ENCODE measurements at regions not wholly inside any gene's neighbourhood (a gene's known extent, or its start where the extent isn't known, plus 50 kb on each side); places are given as distances from the start of the nearest gene placed in this dataset.

DNA sequence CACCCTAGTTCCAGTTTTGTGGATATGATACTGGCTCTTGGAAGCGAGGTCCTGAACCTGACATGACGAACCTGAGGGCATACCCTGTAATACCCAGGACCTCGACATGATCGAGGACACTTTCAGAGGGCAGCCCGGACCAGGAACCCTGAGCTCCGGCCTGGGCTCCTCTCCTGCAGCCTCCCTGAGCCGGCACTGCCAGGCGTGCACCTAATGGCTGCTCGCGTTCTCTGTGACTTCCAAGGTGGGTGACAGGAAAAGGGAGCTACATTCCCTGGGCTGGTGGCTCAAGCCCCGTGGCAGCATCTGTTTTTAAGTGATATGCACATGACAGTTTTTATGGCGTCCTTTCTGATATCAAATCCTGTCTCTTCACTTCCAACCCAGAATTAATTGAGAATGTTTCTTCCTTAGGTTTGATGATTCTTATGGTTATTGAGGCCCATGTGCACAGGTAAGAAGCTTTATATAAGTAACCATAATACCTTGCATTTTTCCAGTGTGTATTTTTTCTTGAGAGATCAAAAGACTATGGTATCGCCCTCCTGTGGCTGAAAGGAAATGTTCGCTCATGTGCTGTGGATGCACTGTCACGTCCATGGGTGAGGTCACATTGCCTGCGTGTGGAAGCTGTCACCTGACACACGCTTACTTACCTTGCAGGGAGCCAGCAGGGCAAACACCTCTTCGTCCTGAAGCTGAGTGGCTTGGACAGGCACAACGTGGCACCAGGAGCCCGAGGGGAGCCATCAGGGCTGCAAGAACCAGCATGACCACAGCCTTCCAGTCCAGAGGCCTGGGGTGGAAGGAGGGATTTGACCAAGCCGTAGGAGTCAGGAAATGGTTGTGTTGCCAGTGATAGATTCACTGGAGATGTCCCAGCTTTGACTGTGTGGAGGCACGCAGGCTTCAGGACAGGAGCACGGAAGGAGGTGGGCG lies 367.4 kb upstream of the MYT1L start:
- Mint-ChIP-seq H3K4me1 (no peaks in the 10 kb centered on the region), H3K9me3 (no peaks in the 10 kb centered on the region), H3K27ac (ENCODE audit: low read depth) (no peak overlapping the region), H3K36me3 (ENCODE audit: insufficient read depth) (peaks cover 1% of the 10 kb centered on the region), H3K4me3 (no peak overlapping the region), H3K27me3 (peaks cover 33% of the 10 kb centered on the region)
- ATAC-seq (replicated peaks; ENCODE audit: extremely low read depth, poor library complexity, severe bottlenecking) (no peak), DNase-seq (ENCODE audit: low spot score in 2 of 2) (no peak)

GRCh38 chr2:2696733-2697455 lies 365.8 kb upstream of the MYT1L start:
- Mint-ChIP-seq H3K4me1 (no peaks in the 10 kb centered on the region), H3K36me3 (ENCODE audit: insufficient read depth) (no peaks in the 10 kb centered on the region), H3K27ac (ENCODE audit: low read depth) (no peak overlapping the region), H3K27me3 (peaks cover 33% of the 10 kb centered on the region), H3K9me3 (no peaks in the 10 kb centered on the region), H3K4me3 (no peak overlapping the region)
- no peak for DNase-seq (ENCODE audit: low spot score in 2 of 2)
- no peak for ATAC-seq (replicated peaks; ENCODE audit: extremely low read depth, poor library complexity, severe bottlenecking)

DNA sequence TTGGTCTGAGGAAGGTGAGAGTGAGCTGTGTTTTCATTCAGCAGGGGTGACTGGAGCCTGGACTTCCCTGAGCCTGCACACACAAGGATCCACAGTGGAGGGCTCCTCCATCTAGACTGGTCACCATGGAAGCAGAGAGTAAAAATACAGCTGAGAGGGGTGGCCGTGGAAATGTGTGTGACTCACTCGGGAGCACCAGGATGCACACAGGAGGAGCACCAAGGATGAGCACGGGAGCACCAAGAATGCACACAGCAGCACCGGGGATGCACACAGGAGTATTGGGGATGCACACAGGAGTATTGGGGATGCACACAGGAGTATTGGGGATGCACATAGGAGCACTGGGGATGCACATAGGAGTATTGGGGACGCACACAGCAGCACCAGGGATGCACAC lies 365.2 kb upstream of the MYT1L start:
- Mint-ChIP-seq H3K27me3 (peaks cover 33% of the 10 kb centered on the region), H3K4me3 (no peak overlapping the region)
- ATAC-seq (replicated peaks; ENCODE audit: extremely low read depth, poor library complexity, severe bottlenecking): no peak

DNA sequence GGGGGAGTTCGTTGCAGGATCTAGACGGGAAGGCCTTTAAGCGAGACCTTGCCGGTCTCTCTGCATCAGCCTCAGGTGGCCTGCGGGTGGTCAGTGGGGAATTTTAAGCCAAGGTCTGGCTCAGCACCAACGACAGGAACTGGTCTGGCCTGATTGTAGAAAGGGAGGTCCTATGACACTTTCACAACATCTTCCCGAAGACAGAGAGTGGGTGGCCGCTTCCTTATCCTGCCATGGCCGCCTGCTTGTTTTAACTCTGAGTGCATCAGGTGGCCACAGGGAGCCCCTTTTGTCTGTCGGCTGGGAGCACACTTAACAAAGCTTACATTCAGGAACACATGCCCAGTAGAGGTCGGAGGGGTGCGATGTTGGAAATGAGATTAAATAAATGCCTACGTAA lies 363.7 kb upstream of the MYT1L start:
- Mint-ChIP-seq H3K9me3 (peaks cover 13% of the 10 kb centered on the region), H3K4me1 (no peaks in the 10 kb centered on the region), H3K4me3 (no peak overlapping the region), H3K36me3 (ENCODE audit: insufficient read depth) (no peaks in the 10 kb centered on the region), H3K27ac (ENCODE audit: low read depth) (no peak overlapping the region), H3K27me3 (peaks cover 33% of the 10 kb centered on the region)
- DNase-seq (ENCODE audit: low spot score in 2 of 2): no peak
- ATAC-seq (replicated peaks; ENCODE audit: extremely low read depth, poor library complexity, severe bottlenecking): no peak

More for the DNA sequence above, 365.2 kb upstream of the MYT1L start:
- DNase-seq (ENCODE audit: low spot score in 2 of 2): no peak
- Mint-ChIP-seq H3K4me1 (no peaks in the 10 kb centered on the region), H3K36me3 (ENCODE audit: insufficient read depth) (no peaks in the 10 kb centered on the region), H3K9me3 (peaks cover under 1% of the 10 kb centered on the region), H3K27ac (ENCODE audit: low read depth) (no peak overlapping the region)

GRCh38 chr2:2692599-2693389 lies 361.7 kb upstream of the MYT1L start:
- DNase-seq (ENCODE audit: low spot score in 2 of 2) (no peak), ATAC-seq (replicated peaks; ENCODE audit: extremely low read depth, poor library complexity, severe bottlenecking) (no peak)
- Mint-ChIP-seq H3K36me3 (ENCODE audit: insufficient read depth) (no peaks in the 10 kb centered on the region), H3K27me3 (peaks cover 33% of the 10 kb centered on the region), H3K4me1 (no peaks in the 10 kb centered on the region), H3K4me3 (no peak overlapping the region), H3K27ac (ENCODE audit: low read depth) (no peak overlapping the region), H3K9me3 (peaks cover 13% of the 10 kb centered on the region)

DNA sequence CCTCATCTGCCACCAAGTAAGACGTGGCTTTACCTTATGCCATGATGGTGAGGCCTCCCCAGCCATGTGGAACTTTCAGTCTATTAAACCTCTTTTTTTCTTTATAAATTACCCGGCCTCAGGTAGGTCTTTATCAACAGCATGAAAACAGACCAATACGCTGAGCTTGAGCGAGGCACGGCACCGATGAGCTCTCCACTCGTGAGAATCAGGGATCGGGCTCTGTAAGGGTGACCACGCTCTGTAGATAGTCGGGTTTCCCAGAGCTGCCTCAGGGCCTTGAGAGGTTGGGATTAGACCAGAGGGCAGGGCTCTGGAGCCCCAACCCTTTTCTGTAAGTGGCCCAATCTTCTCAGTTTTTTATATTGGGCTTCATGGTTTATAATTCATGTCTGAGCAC lies 360.3 kb upstream of the MYT1L start:
- Mint-ChIP-seq H3K4me3 (no peak overlapping the region), H3K27me3 (peaks cover 35% of the 10 kb centered on the region), H3K27ac (ENCODE audit: low read depth) (no peak overlapping the region), H3K4me1 (peaks cover 1% of the 10 kb centered on the region), H3K9me3 (peaks cover 13% of the 10 kb centered on the region), H3K36me3 (ENCODE audit: insufficient read depth) (no peaks in the 10 kb centered on the region)
- ATAC-seq (replicated peaks; ENCODE audit: extremely low read depth, poor library complexity, severe bottlenecking): no peak
- DNase-seq (ENCODE audit: low spot score in 2 of 2): no peak

DNA sequence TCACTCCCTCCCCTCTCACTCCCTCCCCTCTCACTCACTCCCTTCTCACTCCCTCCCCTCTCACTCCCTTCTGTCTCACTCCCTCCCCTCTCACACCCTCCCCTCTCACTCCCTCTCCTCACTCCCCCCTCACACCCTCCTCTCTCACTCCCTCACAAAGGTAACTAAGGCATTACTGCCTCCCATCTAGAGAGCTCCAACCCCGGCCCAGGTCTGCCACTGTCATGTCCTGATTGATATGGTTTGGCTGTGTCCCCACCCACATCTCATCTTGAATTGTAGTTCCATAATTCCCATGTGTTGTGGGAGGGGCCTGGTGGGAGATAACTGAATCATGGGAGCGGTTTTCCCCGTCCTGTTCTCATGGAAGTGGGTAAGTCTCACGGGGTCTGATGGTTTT lies 359.9 kb upstream of the MYT1L start:
- Mint-ChIP-seq H3K36me3 (ENCODE audit: insufficient read depth) (no peaks in the 10 kb centered on the region), H3K27me3 (peaks cover 35% of the 10 kb centered on the region), H3K27ac (ENCODE audit: low read depth) (no peak overlapping the region), H3K4me3 (no peak overlapping the region), H3K4me1 (peaks cover 4% of the 10 kb centered on the region), H3K9me3 (peaks cover 13% of the 10 kb centered on the region)
- DNase-seq (ENCODE audit: low spot score in 2 of 2) (no peak), ATAC-seq (replicated peaks; ENCODE audit: extremely low read depth, poor library complexity, severe bottlenecking) (no peak)

DNA sequence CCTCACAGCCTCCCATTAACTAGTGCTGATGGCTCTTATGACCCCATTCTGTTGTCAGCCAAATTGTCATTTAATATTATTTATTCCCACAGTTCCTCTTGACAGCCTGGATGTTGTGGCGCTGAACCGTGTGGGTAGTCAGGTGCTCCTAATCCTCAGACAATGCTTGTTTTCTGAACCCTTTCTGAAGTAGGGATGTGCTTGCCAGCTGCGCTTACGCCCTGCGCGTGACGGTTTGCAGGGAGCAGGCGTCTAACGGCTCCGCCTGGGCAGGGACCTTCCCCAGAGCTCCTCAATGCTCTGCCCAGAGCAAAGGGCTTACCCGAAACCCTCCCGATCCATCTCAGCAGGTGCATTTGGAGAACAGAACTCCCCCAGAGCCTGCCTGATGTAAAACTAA lies 358.2 kb upstream of the MYT1L start:
- ATAC-seq (replicated peaks; ENCODE audit: extremely low read depth, poor library complexity, severe bottlenecking): no peak
- Mint-ChIP-seq H3K9me3 (peaks cover 13% of the 10 kb centered on the region), H3K27ac (ENCODE audit: low read depth) (no peak overlapping the region), H3K36me3 (ENCODE audit: insufficient read depth) (no peaks in the 10 kb centered on the region), H3K27me3 (peaks cover 25% of the 10 kb centered on the region), H3K4me1 (peaks cover 4% of the 10 kb centered on the region), H3K4me3 (no peak overlapping the region)
- no peak for DNase-seq (ENCODE audit: low spot score in 2 of 2)

DNA sequence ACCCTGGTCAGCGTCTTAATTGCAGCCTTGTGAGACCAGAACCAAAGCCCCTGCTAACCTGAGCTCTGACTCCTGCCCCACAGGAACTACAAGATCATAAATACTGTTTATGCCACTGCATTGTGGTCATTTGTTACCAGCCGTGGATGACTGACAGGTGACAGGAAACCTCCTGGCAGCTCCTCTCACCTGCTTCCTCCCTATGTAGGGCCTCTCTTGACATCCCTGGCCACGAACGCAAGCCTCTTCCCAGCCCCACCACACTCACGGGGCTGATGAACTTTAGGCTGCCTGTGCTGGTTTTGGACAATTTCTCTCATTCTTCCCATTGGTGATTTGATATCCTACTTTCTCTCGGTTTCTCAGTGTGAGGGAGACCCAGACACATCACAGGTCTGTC lies 357.2 kb upstream of the MYT1L start:
- H3K4me1 Mint-ChIP-seq: peaks cover 4% of the 10 kb centered on the region
- ATAC-seq (replicated peaks; ENCODE audit: extremely low read depth, poor library complexity, severe bottlenecking) (no peak), DNase-seq (ENCODE audit: low spot score in 2 of 2) (no peak)
- H3K4me3 Mint-ChIP-seq: no peak overlapping the region
- H3K27ac Mint-ChIP-seq (ENCODE audit: low read depth): no peak overlapping the region
- H3K27me3 Mint-ChIP-seq: peaks cover 27% of the 10 kb centered on the region
- no peaks in the 10 kb centered on the region for H3K36me3 Mint-ChIP-seq (ENCODE audit: insufficient read depth)
- H3K9me3 Mint-ChIP-seq: peaks cover 13% of the 10 kb centered on the region

DNA sequence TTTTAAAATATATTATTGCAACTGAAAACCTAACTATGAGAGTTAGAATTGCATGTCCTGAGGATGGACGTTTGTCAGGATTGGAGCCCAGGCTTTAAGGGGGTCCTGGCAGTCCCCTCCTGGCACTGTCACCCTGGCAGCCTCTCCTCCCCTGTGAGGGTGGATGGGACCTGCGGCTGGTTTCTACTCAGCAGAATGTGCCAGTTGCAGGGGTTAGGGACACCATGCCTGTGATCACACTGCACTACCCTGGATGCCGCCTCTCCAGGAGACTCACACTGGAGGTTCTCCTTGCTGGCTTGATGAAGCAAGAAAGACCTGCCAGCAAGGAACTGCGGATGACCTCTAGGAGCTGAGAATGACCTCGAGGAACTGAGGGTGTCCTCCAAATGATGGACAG lies 356.7 kb upstream of the MYT1L start:
- no peak overlapping the region for H3K27ac Mint-ChIP-seq (ENCODE audit: low read depth)
- H3K36me3 Mint-ChIP-seq (ENCODE audit: insufficient read depth): no peaks in the 10 kb centered on the region
- no peak for DNase-seq (ENCODE audit: low spot score in 2 of 2)
- peaks cover 13% of the 10 kb centered on the region for H3K9me3 Mint-ChIP-seq
- peaks cover 32% of the 10 kb centered on the region for H3K27me3 Mint-ChIP-seq
- H3K4me1 Mint-ChIP-seq: peaks cover 4% of the 10 kb centered on the region
- H3K4me3 Mint-ChIP-seq: no peak overlapping the region
- no peak for ATAC-seq (replicated peaks; ENCODE audit: extremely low read depth, poor library complexity, severe bottlenecking)

DNA sequence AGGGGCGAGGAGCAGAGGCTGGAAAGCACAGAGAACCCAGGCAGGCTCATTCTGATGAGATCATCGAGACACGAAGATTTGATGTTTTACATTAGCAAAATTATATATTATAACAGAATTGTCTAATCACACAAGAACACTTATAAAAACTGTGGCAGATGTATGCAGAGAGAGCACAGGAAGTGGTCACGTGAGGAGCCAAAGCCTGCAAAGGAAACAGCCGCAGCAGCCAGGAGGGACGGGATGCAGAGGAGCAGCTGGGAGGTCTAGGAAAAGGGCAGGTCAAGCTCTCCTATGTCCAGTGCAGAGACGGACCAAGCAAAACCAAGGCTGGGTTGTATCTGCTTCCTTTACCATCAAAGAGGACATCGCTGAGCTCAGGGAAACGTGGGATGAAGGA lies 355.1 kb upstream of the MYT1L start:
- ATAC-seq (replicated peaks; ENCODE audit: extremely low read depth, poor library complexity, severe bottlenecking) (no peak), DNase-seq (ENCODE audit: low spot score in 2 of 2) (no peak)
- Mint-ChIP-seq H3K27ac (ENCODE audit: low read depth) (peak overlapping the region; percentile 0), H3K4me3 (no peak overlapping the region), H3K4me1 (peaks cover 4% of the 10 kb centered on the region), H3K9me3 (peaks cover 11% of the 10 kb centered on the region), H3K36me3 (ENCODE audit: insufficient read depth) (no peaks in the 10 kb centered on the region), H3K27me3 (peaks cover 47% of the 10 kb centered on the region)

DNA sequence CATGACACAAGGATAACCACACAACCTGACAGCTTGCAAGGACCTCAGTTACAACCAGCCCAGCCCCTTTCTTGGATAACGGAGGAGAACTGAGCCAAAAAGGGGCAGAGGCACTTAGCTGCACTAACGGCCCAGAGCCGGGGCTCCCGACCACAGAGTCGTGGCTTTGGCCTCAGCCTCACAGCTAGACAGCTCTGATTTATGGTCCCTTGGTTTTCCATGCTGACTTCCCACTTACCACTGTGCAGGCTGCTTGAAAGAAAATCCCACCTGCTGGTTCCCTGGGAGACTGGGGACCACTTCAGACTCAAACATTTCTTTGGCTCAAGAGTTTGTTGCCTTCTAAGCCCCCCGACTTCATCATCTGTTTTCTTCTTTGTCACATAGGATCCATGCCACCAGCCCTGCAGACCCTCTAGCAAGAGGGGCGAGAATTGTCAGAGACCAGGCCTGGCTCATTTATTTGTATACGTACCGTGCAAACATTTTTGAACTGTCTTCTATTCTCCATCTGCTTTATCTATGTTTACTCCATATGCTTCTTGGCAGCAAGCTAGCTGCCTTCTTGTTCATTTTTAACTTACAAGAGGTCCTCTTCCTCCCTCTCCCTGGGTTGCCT lies 352.6 kb upstream of the MYT1L start:
- H3K4me1 Mint-ChIP-seq: peaks cover 4% of the 10 kb centered on the region

More for the DNA sequence above, 352.6 kb upstream of the MYT1L start:
- Mint-ChIP-seq H3K9me3 (no peaks in the 10 kb centered on the region), H3K4me3 (no peak overlapping the region), H3K36me3 (ENCODE audit: insufficient read depth) (peaks cover 2% of the 10 kb centered on the region), H3K27ac (ENCODE audit: low read depth) (no peak overlapping the region), H3K27me3 (peaks cover 56% of the 10 kb centered on the region)
- no peak for DNase-seq (ENCODE audit: low spot score in 2 of 2)
- no peak for ATAC-seq (replicated peaks; ENCODE audit: extremely low read depth, poor library complexity, severe bottlenecking)
